A549 (cell line): ENCODE measurements at regions not wholly inside any gene's neighbourhood (a gene's known extent, or its start where the extent isn't known, plus 50 kb on each side); places are given as distances from the start of the nearest gene placed in this dataset.
A peak's percentile ranks its signal among the peaks of the same experiment; 100 is the strongest.

Experiments used
- ATAC-seq, 2 experiments: fragments of 200-7000 bp in 1 of 2; fragments of >200 bp in 1 of 2; cut with Nextera tagmentation in 1 of 2; cut with Tn5 transposase in 1 of 2; 3 replicates each; pipeline versions ENCODE4 v1.8.0 to v1.9.1; 2018 to 2020; ENCODE audit warnings: mild to moderate bottlenecking in 1 of 2, moderate library complexity in 1 of 2
- CTCF ChIA-PET: fragments of 300-600 bp; sonication (Branson Sonifier 250); formaldehyde crosslinking; extraction: SDS; loops from one replicate; lab custom pipeline; 2021; ENCODE audit warnings: antibody characterized with exemption, inconsistent platforms; lab: Yijun Ruan, JAX
- POLR2A ChIA-PET: fragments of 350-600 bp; formaldehyde crosslinking; extraction: SDS; loops from one replicate; lab custom pipeline; 2021; ENCODE audit warnings: antibody characterized with exemption, inconsistent platforms; lab: Yijun Ruan, JAX
- DNase-seq, 2 experiments: peaks; one replicate each; pipeline versions ENCODE4 v3.0.0 to v3.0.0-alpha.2; 2011 to 2016; ENCODE audit warnings: low read depth in 1 of 2, low spot score in 1 of 2
- FAIRE-seq: peaks from 2 replicates; lab custom pipeline; 2011; peaks lifted over from hg19 to GRCh38; lab: Jason Lieb, UNC
- H3K27ac ChIP-seq, 2 experiments: fragments of >200 bp; sonication (Bioruptor Twin); formaldehyde crosslinking; 3 replicates each; pipeline ENCODE4 v1.5.1; 2016 to 2017
- H3K4me1 ChIP-seq: fragments of >200 bp; sonication (Bioruptor Twin); formaldehyde crosslinking; 3 replicates; pipeline ENCODE4 v1.6.1; 2016
- H3K4me2 ChIP-seq: fragments of >200 bp; sonication (Bioruptor Twin); formaldehyde crosslinking; 3 replicates; pipeline ENCODE4 v1.6.1; 2016
- H3K4me3 ChIP-seq: fragments of >200 bp; sonication (Bioruptor Twin); formaldehyde crosslinking; 3 replicates; pipeline ENCODE4 v1.5.1; 2016
- H3K9me3 ChIP-seq: fragments of >200 bp; sonication (Bioruptor Twin); formaldehyde crosslinking; 3 replicates; pipeline ENCODE4 v1.6.1; 2016
- BCL3 ChIP-seq: fragments of >200 bp; sonication (Bioruptor Twin); formaldehyde crosslinking; IDR thresholded peaks from 3 replicates; pipeline ENCODE4 v1.6.1; 2016
- BHLHE40 ChIP-seq: IDR thresholded peaks from 2 replicates; pipeline ENCODE4 v1.6.1; 2012; ENCODE audit warnings: low read depth, low read length, inconsistent platforms
- CBX2 ChIP-seq: fragments of 200-600 bp; sonication (generic); IDR thresholded peaks from 2 replicates; pipeline ENCODE4 v1.6.1; 2016; ENCODE audit warnings: low read depth, mild to moderate bottlenecking, borderline replicate concordance
- CBX8 ChIP-seq: fragments of 200-600 bp; sonication (generic); IDR thresholded peaks from 2 replicates; pipeline ENCODE4 v1.6.1; 2016
- CHD2 ChIP-seq: fragments of 150-350 bp; IDR thresholded peaks from 2 replicates; pipeline ENCODE4 v1.6.1; 2014; ENCODE audit warnings: low read length; ENCODE audit not compliant: partially characterized antibody
- EHMT2 ChIP-seq: fragments of 200-600 bp; sonication (generic); IDR thresholded peaks from 2 replicates; pipeline ENCODE4 v1.6.1; 2016; ENCODE audit warnings: antibody characterized with exemption, low read depth, mild to moderate bottlenecking, moderate library complexity
- EP300 ChIP-seq, 2 experiments: fragments of >200 bp; sonication (Bioruptor Twin); formaldehyde crosslinking; IDR thresholded peaks; 2 replicates in 1 of 2; 3 replicates in 1 of 2; pipeline ENCODE4 v1.6.1; 2016 to 2017
- ESRRA ChIP-seq: fragments of 150-350 bp; IDR thresholded peaks from 2 replicates; pipeline ENCODE4 v1.6.1; 2014; ENCODE audit warnings: mild to moderate bottlenecking, low read length, borderline replicate concordance
- GATA3 ChIP-seq: IDR thresholded peaks from 2 replicates; pipeline ENCODE4 v1.6.1; 2012; ENCODE audit warnings: borderline replicate concordance
- HDAC2 ChIP-seq: fragments of 200-600 bp; sonication (generic); IDR thresholded peaks from 2 replicates; pipeline ENCODE4 v1.6.1; 2016
- HES2 ChIP-seq: fragments of >200 bp; sonication (Bioruptor Twin); formaldehyde crosslinking; IDR thresholded peaks from 2 replicates; pipeline ENCODE4 v1.6.1; 2016
- HEYL ChIP-seq: fragments of 250-450 bp; sonication (Bioruptor Pico); IDR thresholded peaks from 2 replicates; pipeline ENCODE4 v1.8.0; 2021; ENCODE audit warnings: mild to moderate bottlenecking, moderate library complexity
- HOXA7 ChIP-seq: fragments of 250-450 bp; sonication (Bioruptor Pico); IDR thresholded peaks from 2 replicates; pipeline ENCODE4 v1.5.0; 2020; ENCODE audit warnings: mild to moderate bottlenecking, moderate library complexity
- HOXB13 ChIP-seq: fragments of 250-450 bp; sonication (Bioruptor Pico); IDR thresholded peaks from 2 replicates; pipeline ENCODE4 v1.5.0; 2020; ENCODE audit warnings: low read depth, mild to moderate bottlenecking, moderate library complexity
- JUNB ChIP-seq: fragments of >200 bp; sonication (Bioruptor Twin); formaldehyde crosslinking; IDR thresholded peaks from 2 replicates; pipeline ENCODE4 v1.6.1; 2016
- KDM1A ChIP-seq: fragments of 200-600 bp; sonication (generic); IDR thresholded peaks from 2 replicates; pipeline ENCODE4 v1.6.1; 2016; ENCODE audit warnings: low read depth, mild to moderate bottlenecking
- MAFK ChIP-seq: fragments of 450-650 bp; IDR thresholded peaks from 2 replicates; pipeline ENCODE4 v1.6.1; 2014; ENCODE audit not compliant: partially characterized antibody
- MAZ ChIP-seq: fragments of 150-350 bp; IDR thresholded peaks from 2 replicates; pipeline ENCODE4 v1.6.1; 2014; ENCODE audit warnings: antibody characterized with exemption, low read depth, low read length, borderline replicate concordance
- PBX3 ChIP-seq: IDR thresholded peaks from 2 replicates; pipeline ENCODE4 v1.6.1; 2012
- POLR2A ChIP-seq: IDR thresholded peaks from 2 replicates; pipeline ENCODE4 v1.6.1; 2012; ENCODE audit warnings: mild to moderate bottlenecking, low read length
- RAD21 ChIP-seq, 2 experiments: fragments of >200 bp in 1 of 2; sonication (Bioruptor Twin) in 1 of 2; formaldehyde crosslinking in 1 of 2; IDR thresholded peaks in 1 of 2; conservative IDR thresholded peaks in 1 of 2; 2 replicates in 1 of 2; 3 replicates in 1 of 2; pipeline ENCODE4 v1.6.1; 2012 to 2018; ENCODE audit warnings: inconsistent platforms in 1 of 2
- RARB ChIP-seq: fragments of 250-450 bp; sonication (Bioruptor Pico); IDR thresholded peaks from 2 replicates; pipeline ENCODE4 v1.8.0; 2021; ENCODE audit warnings: mild to moderate bottlenecking, moderate library complexity
- RCOR1 ChIP-seq: fragments of 150-350 bp; IDR thresholded peaks from 2 replicates; pipeline ENCODE4 v1.6.1; 2014; ENCODE audit warnings: antibody characterized with exemption, low read length, low read depth
- TP53 ChIP-seq: fragments of 250-450 bp; sonication (Bioruptor Pico); IDR thresholded peaks from 2 replicates; pipeline ENCODE4 v1.5.0; 2021; ENCODE audit warnings: mild to moderate bottlenecking, moderate library complexity
- ZFP36 ChIP-seq: fragments of 450-650 bp; IDR thresholded peaks from 2 replicates; pipeline ENCODE4 v1.6.1; 2014; ENCODE audit warnings: borderline replicate concordance; ENCODE audit not compliant: partially characterized antibody
- WGBS: methylation state at CpG from one replicate; pipeline ENCODE4 v1.1.6; 2017; ENCODE audit errors: missing lambda C conversion rate; 5-methylcytosine and 5-hydroxymethylcytosine counted together

GRCh38 chr6:97468981-97469380 lies 186.0 kb upstream of the MMS22L start:
- DNase-seq (no peak), ATAC-seq (no peak)
- no peaks in the 10 kb centered on the region for H3K4me1 ChIP-seq
- no peak overlapping the region for H3K4me2 ChIP-seq
- H3K27ac ChIP-seq: no peak overlapping the region
- POLR2A ChIA-PET: no interaction called here
- CTCF ChIA-PET: no interaction called here
- TF ChIP-seq MAFK: peak; percentile 92
- TF ChIP-seq HES2: no peak
- TF ChIP-seq RAD21 (conservative IDR thresholded peaks at IDR 0.05 in 1 of 2, IDR thresholded peaks at IDR 0.05 in 1 of 2): no peak
- no peak for TF ChIP-seq KDM1A
- no peak for TF ChIP-seq EP300 (IDR thresholded peaks at IDR 0.05)
- TF ChIP-seq TP53 (CRISPR knock-in tag): no peak
- TF ChIP-seq, all 56 proteins: peak for 1
- no peak for FAIRE-seq
- Histone ChIP-seq H3K4me3 (no peak overlapping the region), H3K9me3 (no peaks in the 10 kb centered on the region)

GRCh38 chr6:97469451-97469850 lies 186.4 kb upstream of the MMS22L start:
- Histone ChIP-seq H3K4me1 (no peaks in the 10 kb centered on the region), H3K9me3 (no peaks in the 10 kb centered on the region), H3K4me3 (no peak overlapping the region), H3K4me2 (no peak overlapping the region), H3K27ac (no peak overlapping the region)
- no peak for ATAC-seq
- 4% methylated on average over 1 of the region's 1 CpG for WGBS
- no peak for FAIRE-seq
- CTCF ChIA-PET: no interaction called here
- POLR2A ChIA-PET: no interaction called here
- no peak for DNase-seq
- no peak for TF ChIP-seq TP53 (CRISPR knock-in tag)
- no peak for TF ChIP-seq HDAC2
- no peak for TF ChIP-seq CHD2
- no peak for TF ChIP-seq KDM1A
- no peak for TF ChIP-seq POLR2A

GRCh38 chr6:97470322-97470721 lies 187.3 kb upstream of the MMS22L start:
- FAIRE-seq (no peak), DNase-seq (no peak)
- no peak overlapping the region for H3K4me2 ChIP-seq
- CTCF ChIA-PET: interaction anchor here (0.8 kb wide), 1 partner anchor 30 kb away, joined by 3 read pairs; no protein-coding TSS in a partner anchor
- no peaks in the 10 kb centered on the region for H3K4me1 ChIP-seq
- H3K9me3 ChIP-seq: no peaks in the 10 kb centered on the region
- H3K4me3 ChIP-seq: no peak overlapping the region
- H3K27ac ChIP-seq: no peak overlapping the region
- TF ChIP-seq ESRRA (no peak), CHD2 (no peak), POLR2A (no peak), RARB (CRISPR knock-in tag) (no peak), HOXB13 (no peak), RCOR1 (no peak), JUNB (no peak), BCL3 (no peak), EHMT2 (no peak), HDAC2 (no peak), PBX3 (no peak), CBX2 (no peak), MAZ (no peak), BHLHE40 (no peak), CBX8 (no peak), HEYL (CRISPR knock-in tag) (no peak), ZFP36 (no peak), KDM1A (no peak), GATA3 (no peak), HOXA7 (CRISPR knock-in tag) (no peak)
- TF ChIP-seq, all 56 proteins: peak for 0
- 13% methylated on average over 2 of the region's 2 CpGs for WGBS
- POLR2A ChIA-PET: no interaction called here
- ATAC-seq: no peak
